Kidney tubule cell (primary cell): ENCODE measurements at regions not wholly inside any gene's neighbourhood (a gene's known extent, or its start where the extent isn't known, plus 50 kb on each side); places are given as distances from the start of the nearest gene placed in this dataset.
A peak's percentile ranks its signal among the peaks of the same experiment; 100 is the strongest.

Experiments
- DNase-seq: peaks from one replicate; pipeline ENCODE4 v3.0.0-alpha.2; 2018; ENCODE audit warnings: low spot score

GRCh38 chr14:98946940-98947339 lies 325.1 kb downstream of the BCL11B start:
- peak; percentile 10 for DNase-seq

GRCh38 chr14:98947911-98948595 lies 323.9 kb downstream of the BCL11B start:
- DNase-seq, result no peak

- DNase-seq, result no peak
These were observed 322.9 kb downstream of the BCL11B start for GRCh38 chr14:98949051-98949450.

GRCh38 chr14:98949481-98950135 lies 322.4 kb downstream of the BCL11B start:
- DNase-seq, result no peak

- no peak for DNase-seq
These were observed 321.6 kb downstream of the BCL11B start for GRCh38 chr14:98950353-98950895.

GRCh38 chr14:98951031-98951430 lies 321.0 kb downstream of the BCL11B start:
- DNase-seq, result no peak

- no peak for DNase-seq
These were observed 320.4 kb downstream of the BCL11B start for GRCh38 chr14:98951521-98952152.

- DNase-seq, result peak; percentile 44
These were observed 319.2 kb downstream of the BCL11B start for GRCh38 chr14:98952593-98953350.

- DNase-seq, result no peak
These were observed 318.2 kb downstream of the BCL11B start for GRCh38 chr14:98953551-98954348.

- DNase-seq, result no peak
These were observed 317.5 kb downstream of the BCL11B start for GRCh38 chr14:98954349-98955000.

- DNase-seq, result no peak
These were observed 316.8 kb downstream of the BCL11B start for GRCh38 chr14:98955036-98955740.

GRCh38 chr14:98955741-98956070 lies 316.3 kb downstream of the BCL11B start:
- no peak for DNase-seq

GRCh38 chr14:98956181-98956580 lies 315.8 kb downstream of the BCL11B start:
- no peak for DNase-seq

GRCh38 chr14:98956661-98957060 lies 315.3 kb downstream of the BCL11B start:
- DNase-seq, result no peak

- no peak for DNase-seq
These were observed 314.6 kb downstream of the BCL11B start for GRCh38 chr14:98957211-98958047.

- no peak for DNase-seq
These were observed 313.9 kb downstream of the BCL11B start for GRCh38 chr14:98958048-98958631.

GRCh38 chr14:98958632-98959031 lies 313.4 kb downstream of the BCL11B start:
- DNase-seq, result no peak

GRCh38 chr14:98959410-98959809 lies 312.6 kb downstream of the BCL11B start:
- no peak for DNase-seq

- DNase-seq, result no peak
These were observed 311.9 kb downstream of the BCL11B start for GRCh38 chr14:98959958-98960616.
